ENCODE measurements at regions not wholly inside any gene's neighbourhood (a gene's known extent, or its start where the extent isn't known, plus 50 kb on each side); places are given as distances from the start of the nearest gene placed in this dataset.

DNA sequence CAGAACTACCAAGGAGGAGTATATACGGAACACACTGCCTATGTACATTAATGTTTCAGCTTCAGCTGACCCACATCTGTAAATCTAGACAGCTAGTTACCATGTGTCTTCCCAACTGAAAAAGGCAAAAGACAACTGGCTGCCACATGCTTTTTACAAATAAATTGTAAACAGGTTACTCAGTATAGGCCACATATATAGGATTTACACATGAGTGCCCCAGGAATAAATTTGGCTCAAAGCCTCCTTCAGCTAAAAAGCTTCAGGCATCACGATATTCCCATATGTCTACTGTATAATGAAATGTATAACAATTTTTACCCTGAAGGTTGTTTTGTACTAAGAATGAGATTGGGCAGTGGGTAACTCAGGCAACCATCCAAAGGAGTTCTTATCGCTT is 175.9 kb upstream of the BMP4 start:
- TF ChIP-seq POLR2AphosphoS5 (IDR thresholded peaks at IDR 0.05; ENCODE audit: borderline replicate concordance, low read depth, low read length) (no peak), EZH2 (IDR thresholded peaks at IDR 0.05) (no peak), FOXP2 (optimal IDR thresholded peaks at IDR 0.05; ENCODE audit: control extremely low read depth, extremely low read length, insufficient read depth) (no peak)
